ENCODE measurements at regions not wholly inside any gene's neighbourhood (a gene's known extent, or its start where the extent isn't known, plus 50 kb on each side); places are given as distances from the start of the nearest gene placed in this dataset.

- TF ChIP-seq CTCF (IDR thresholded peaks at IDR 0.05) = no peak
- TF ChIP-seq POLR2A (IDR thresholded peaks at IDR 0.05) = no peak
Observed at GRCh38 chr9:107632216-107632615, 142.6 kb upstream of the KLF4 start.

Data from vagina (tissue), 2 donors.